ENCODE measurements at regions not wholly inside any gene's neighbourhood (a gene's known extent, or its start where the extent isn't known, plus 50 kb on each side); places are given as distances from the start of the nearest gene placed in this dataset.

GRCh38 chr4:57492251-57492878, 382.2 kb upstream of the IGFBP7 start:
- no peak for DNase-seq (ENCODE audit: low read depth, low spot score)

- no peak for DNase-seq (ENCODE audit: low read depth, low spot score)
These were observed 381.2 kb upstream of the IGFBP7 start for GRCh38 chr4:57491388-57491787.

- DNase-seq (ENCODE audit: low read depth, low spot score), result no peak
These were observed 380.5 kb upstream of the IGFBP7 start for GRCh38 chr4:57490520-57491255.

- DNase-seq (ENCODE audit: low read depth, low spot score), result no peak
These were observed 378.4 kb upstream of the IGFBP7 start for GRCh38 chr4:57488366-57489162.

- no peak for DNase-seq (ENCODE audit: low read depth, low spot score)
These were observed 365.2 kb upstream of the IGFBP7 start for GRCh38 chr4:57475424-57475823.

DNA sequence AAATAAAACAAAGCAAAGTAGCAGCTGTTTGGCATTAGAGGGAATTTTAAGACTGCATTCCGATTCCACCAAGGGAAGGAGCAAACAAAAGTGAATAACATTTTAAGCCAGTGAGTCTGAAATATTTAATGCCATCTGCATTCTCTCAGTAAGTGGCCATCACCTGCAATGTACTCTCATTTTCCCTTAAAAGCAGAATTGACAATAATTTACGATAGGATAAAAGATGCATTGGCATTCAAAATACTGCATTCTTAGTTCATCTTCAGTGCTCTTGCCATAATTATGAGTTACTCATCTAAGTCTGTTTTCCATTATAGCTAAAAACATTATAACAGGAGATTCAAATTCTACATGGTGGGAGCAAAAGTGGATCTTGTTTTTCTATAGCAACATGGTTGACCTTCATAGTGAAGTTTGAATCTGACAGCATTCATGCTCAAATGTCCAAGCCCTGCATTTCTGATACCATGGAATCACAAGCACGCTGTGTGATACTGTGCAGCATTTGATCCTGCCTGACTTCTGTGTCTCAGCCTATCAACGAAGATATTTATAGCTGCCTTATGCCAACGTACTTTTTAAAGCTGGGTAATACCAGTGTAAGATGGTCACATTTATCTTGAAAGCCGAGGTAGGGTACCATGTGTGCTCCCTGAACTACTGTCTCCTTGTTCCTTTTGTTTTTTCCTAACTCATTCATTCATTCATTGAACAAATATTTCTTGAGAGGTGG, 355.3 kb upstream of the IGFBP7 start:
- no peak for DNase-seq (ENCODE audit: low read depth, low spot score)

DNA sequence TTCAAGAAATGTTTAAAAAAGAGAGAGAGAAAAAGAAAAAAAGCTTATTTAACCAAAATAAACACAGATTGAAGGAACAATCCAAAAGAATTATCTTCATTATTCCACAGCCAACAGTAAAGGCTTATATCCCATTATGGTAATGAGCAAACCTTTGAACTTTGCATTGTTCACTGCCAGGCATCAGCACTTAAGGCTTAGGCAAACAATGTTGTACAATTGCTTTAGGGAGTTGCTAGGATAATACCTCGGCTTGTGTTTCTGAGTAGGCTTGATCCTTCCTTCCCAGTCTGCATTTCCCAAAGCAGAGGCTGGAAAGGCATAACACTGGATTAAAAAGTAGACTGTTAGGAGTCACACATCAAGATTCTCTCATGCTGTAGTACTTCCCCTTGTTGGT, 352.7 kb upstream of the IGFBP7 start:
- DNase-seq (ENCODE audit: low read depth, low spot score), result no peak

GRCh38 chr4:57460967-57461366, 350.8 kb upstream of the IGFBP7 start:
- no peak for DNase-seq (ENCODE audit: low read depth, low spot score)

- DNase-seq (ENCODE audit: low read depth, low spot score), result no peak
These were observed 338.7 kb upstream of the IGFBP7 start for GRCh38 chr4:57448901-57449300.

GRCh38 chr4:57448452-57448851, 338.3 kb upstream of the IGFBP7 start:
- DNase-seq (ENCODE audit: low read depth, low spot score), result no peak

GRCh38 chr4:57446266-57446665, 336.1 kb upstream of the IGFBP7 start:
- DNase-seq (ENCODE audit: low read depth, low spot score), result no peak

- no peak for DNase-seq (ENCODE audit: low read depth, low spot score)
These were observed 335.5 kb upstream of the IGFBP7 start for GRCh38 chr4:57445686-57446085.

GRCh38 chr4:57444671-57445070, 334.5 kb upstream of the IGFBP7 start:
- no peak for DNase-seq (ENCODE audit: low read depth, low spot score)

GRCh38 chr4:57443787-57444186, 333.6 kb upstream of the IGFBP7 start:
- no peak for DNase-seq (ENCODE audit: low read depth, low spot score)

DNA sequence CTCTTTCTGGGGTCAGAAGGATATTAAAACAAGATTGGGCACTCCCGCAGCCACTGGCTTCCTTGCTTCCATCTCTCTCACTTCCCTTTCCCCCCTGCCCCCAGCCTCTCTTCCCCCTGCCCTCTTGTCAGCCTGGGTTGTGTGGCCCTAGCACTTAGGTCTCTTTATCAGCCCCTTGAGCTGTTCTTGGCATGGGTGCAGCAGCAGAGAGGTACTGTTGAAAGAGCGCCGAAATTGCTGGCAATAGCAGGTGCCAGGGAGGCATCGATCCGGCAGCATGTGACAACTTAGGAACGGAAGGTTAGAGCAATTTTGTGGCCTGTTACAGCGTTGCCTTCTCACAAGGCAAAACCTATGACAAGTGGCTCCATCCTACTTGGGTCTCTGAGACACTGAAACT, 333.1 kb upstream of the IGFBP7 start:
- DNase-seq (ENCODE audit: low read depth, low spot score), result no peak

DNA sequence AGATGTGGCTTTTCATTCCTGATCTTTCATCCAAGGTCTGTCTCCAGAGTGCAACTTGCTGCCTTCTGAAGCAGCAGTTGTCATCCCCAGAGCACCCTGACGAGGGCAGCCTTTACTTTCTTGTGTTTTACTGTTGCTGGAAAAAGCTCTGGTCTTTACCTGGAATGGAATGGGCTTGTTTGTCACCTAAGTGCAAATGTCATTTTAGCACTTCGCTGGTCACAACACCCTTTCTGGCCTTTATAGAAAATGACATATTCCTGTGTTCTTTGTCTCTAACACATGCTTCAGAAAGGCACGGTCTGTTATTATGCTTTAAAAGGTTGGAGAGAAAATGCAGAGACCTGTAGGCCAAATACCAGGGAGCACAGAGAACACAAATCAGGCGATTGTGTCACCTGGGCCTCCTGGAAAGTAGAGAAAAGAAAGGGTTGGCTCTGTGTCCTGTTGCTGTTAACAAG, 332.7 kb upstream of the IGFBP7 start:
- peak; percentile 83 for DNase-seq (ENCODE audit: low read depth, low spot score)

GRCh38 chr4:57442241-57442640, 332.1 kb upstream of the IGFBP7 start:
- DNase-seq (ENCODE audit: low read depth, low spot score), result no peak

DNA sequence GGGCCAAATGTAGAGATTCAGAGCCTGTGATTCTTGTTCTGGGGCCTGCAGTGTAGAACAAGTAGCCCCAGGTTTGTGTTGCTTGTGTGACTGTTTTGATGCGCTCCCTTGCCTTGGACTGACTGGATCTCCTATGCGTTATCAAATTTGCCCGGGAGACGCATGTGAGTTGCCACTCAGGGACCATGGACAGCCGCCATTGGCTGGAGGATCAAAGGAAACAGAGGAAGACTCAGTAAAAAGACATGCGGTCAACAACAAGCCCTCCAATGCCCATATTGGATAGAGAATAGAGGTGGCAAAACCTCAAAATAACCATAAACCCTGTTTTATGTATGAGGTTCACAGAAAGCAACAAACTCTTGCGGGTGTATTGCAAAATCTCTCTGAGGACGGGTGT, 327.5 kb upstream of the IGFBP7 start:
- no peak for DNase-seq (ENCODE audit: low read depth, low spot score)

GRCh38 chr4:57435300-57435699, 325.1 kb upstream of the IGFBP7 start:
- no peak for DNase-seq (ENCODE audit: low read depth, low spot score)

DNA sequence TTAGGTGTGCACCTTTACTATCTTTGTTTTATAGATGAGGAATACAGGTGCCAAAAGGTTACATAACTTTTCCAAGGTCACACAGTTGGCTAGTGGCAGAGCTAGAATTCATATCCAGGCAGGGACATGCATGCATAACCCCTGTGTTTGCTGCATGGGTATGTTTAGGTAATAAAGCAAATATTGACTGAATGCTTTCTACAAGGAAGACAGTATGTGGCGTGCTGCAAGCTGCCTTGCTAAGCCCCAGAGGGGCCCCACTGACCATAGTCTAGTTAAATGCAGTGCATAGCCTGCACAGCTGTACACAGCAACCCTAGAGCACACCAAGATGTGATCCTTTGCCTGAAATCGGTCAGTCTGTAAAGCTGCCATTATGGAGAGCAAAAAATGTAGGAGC, 320.5 kb upstream of the IGFBP7 start:
- DNase-seq (ENCODE audit: low read depth, low spot score), result no peak

DNA sequence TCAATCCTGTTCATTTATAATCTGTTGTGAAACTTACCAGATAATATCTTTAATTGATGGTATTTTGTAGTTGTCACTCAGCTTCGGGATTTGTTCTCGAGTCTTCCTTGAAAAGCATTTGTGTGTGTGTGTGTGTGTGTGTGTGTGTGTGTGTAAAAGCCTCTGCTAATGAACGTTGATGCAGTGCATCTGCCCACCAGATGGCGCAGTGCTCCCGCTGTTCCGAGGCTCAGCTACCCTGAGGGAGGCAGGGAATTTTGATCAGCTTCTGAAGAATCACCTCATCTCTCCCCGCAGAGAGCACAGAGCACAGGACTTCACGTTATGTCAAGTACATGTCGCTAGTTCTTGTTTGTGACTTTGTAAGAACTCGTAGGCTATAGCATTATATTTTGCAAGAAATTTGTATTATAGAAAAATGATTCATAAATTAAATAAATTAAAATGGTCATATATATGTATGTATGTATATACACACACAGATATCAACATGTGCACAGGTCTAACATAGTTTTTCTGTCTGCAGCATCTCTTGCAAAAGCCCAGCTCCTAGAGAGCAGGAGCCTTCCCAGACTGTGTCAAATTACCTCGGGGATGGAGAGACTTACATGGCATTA, 316.7 kb upstream of the IGFBP7 start:
- DNase-seq (ENCODE audit: low read depth, low spot score), result peak; percentile 83
